ENCODE measurements at regions not wholly inside any gene's neighbourhood (a gene's known extent, or its start where the extent isn't known, plus 50 kb on each side); places are given as distances from the start of the nearest gene placed in this dataset.

GRCh38 chr18:47457614-47458013 is 206.2 kb upstream of the SKOR2 start:
- ChIA-PET POLR2A (no interaction called here), CTCF (no interaction called here)
- Histone ChIP-seq H3K4me3 (no peak overlapping the region), H3K4me1 (no peaks in the 10 kb centered on the region), H3K27ac (no peak overlapping the region), H3K4me2 (no peak overlapping the region), H3K9me3 (no peaks in the 10 kb centered on the region)
- FAIRE-seq: no peak
- no peak for TF ChIP-seq HOXA7 (CRISPR knock-in tag; IDR thresholded peaks at IDR 0.05)
- TF ChIP-seq CBX2 (IDR thresholded peaks at IDR 0.05; ENCODE audit: borderline replicate concordance, low read depth): no peak
- no peak for TF ChIP-seq ELK1 (IDR thresholded peaks at IDR 0.05; ENCODE audit: low read depth, low read length)
- no peak for TF ChIP-seq HMGXB4 (CRISPR knock-in tag; IDR thresholded peaks at IDR 0.05; ENCODE audit: borderline replicate concordance)
- no peak for TF ChIP-seq CHD2 (IDR thresholded peaks at IDR 0.05; ENCODE audit: low read length, partially characterized antibody)
- no peak for TF ChIP-seq EP300 (IDR thresholded peaks at IDR 0.05)
- TF ChIP-seq POLR2AphosphoS2 (conservative IDR thresholded peaks at IDR 0.05; ENCODE audit: low read length): no peak
- no peak for TF ChIP-seq MYC (IDR thresholded peaks at IDR 0.05; ENCODE audit: borderline replicate concordance, low read length)
- no peak for TF ChIP-seq RCOR1 (IDR thresholded peaks at IDR 0.05; ENCODE audit: low read depth, low read length)
- WGBS (ENCODE audit: missing lambda C conversion rate): 0% methylated on average over 1 of the region's 1 CpG
- no peak for DNase-seq (ENCODE audit: low read depth in 1 of 2, low spot score in 1 of 2)
- ATAC-seq: no peak

- DNase-seq (ENCODE audit: low read depth in 1 of 2, low spot score in 1 of 2): no peak
- POLR2A ChIA-PET: no interaction called here
- no peak for FAIRE-seq
- no peak overlapping the region for H3K4me3 ChIP-seq
- WGBS (ENCODE audit: missing lambda C conversion rate): 47% methylated on average over 4 of the region's 4 CpGs
- ATAC-seq: no peak
- H3K27ac ChIP-seq: no peak overlapping the region
- no peaks in the 10 kb centered on the region for H3K4me1 ChIP-seq
- TF ChIP-seq TP53 (CRISPR knock-in tag; IDR thresholded peaks at IDR 0.05) (no peak), MYC (IDR thresholded peaks at IDR 0.05; ENCODE audit: borderline replicate concordance, low read length) (no peak), FOXS1 (CRISPR knock-in tag; IDR thresholded peaks at IDR 0.05) (no peak), KDM5A (IDR thresholded peaks at IDR 0.05) (no peak), CBX2 (IDR thresholded peaks at IDR 0.05; ENCODE audit: borderline replicate concordance, low read depth) (no peak), GATA3 (IDR thresholded peaks at IDR 0.05; ENCODE audit: borderline replicate concordance) (no peak), POLR2AphosphoS2 (conservative IDR thresholded peaks at IDR 0.05; ENCODE audit: low read length) (no peak), FOSL2 (IDR thresholded peaks at IDR 0.05) (no peak), FOSL2 (CRISPR knock-in tag; IDR thresholded peaks at IDR 0.05) (no peak), HOXB5 (CRISPR knock-in tag; IDR thresholded peaks at IDR 0.05) (no peak), BCL3 (IDR thresholded peaks at IDR 0.05) (no peak), ESRRA (IDR thresholded peaks at IDR 0.05; ENCODE audit: borderline replicate concordance, low read length) (no peak), MAFK (IDR thresholded peaks at IDR 0.05; ENCODE audit: partially characterized antibody) (no peak), HDAC2 (IDR thresholded peaks at IDR 0.05) (no peak), NPAS2 (CRISPR knock-in tag; IDR thresholded peaks at IDR 0.05; ENCODE audit: borderline replicate concordance) (no peak), REST (IDR thresholded peaks at IDR 0.05) (no peak), EHMT2 (IDR thresholded peaks at IDR 0.05; ENCODE audit: low read depth) (no peak), CHD2 (IDR thresholded peaks at IDR 0.05; ENCODE audit: low read length, partially characterized antibody) (no peak), ZSCAN20 (CRISPR knock-in tag; IDR thresholded peaks at IDR 0.05) (no peak), SREBF2 (IDR thresholded peaks at IDR 0.05) (no peak)
- H3K9me3 ChIP-seq: no peaks in the 10 kb centered on the region
- H3K4me2 ChIP-seq: no peak overlapping the region
- CTCF ChIA-PET: no interaction called here
Observed at GRCh38 chr18:47453038-47453437, 201.6 kb upstream of the SKOR2 start.

Measured in A549 (cell line).